ENCODE measurements at regions not wholly inside any gene's neighbourhood (a gene's known extent, or its start where the extent isn't known, plus 50 kb on each side); places are given as distances from the start of the nearest gene placed in this dataset.

- TF ChIP-seq KAT7 (CRISPR knock-in tag; IDR thresholded peaks at IDR 0.05; ENCODE audit: borderline replicate concordance): no peak
- no peak for TF ChIP-seq CTCF (IDR thresholded peaks at IDR 0.05)
- no peak for TF ChIP-seq FOXK1 (CRISPR knock-in tag; IDR thresholded peaks at IDR 0.05)
- TF ChIP-seq E2F5 (CRISPR knock-in tag; IDR thresholded peaks at IDR 0.05): no peak
- no peak for TF ChIP-seq SP1 (CRISPR knock-in tag; conservative IDR thresholded peaks at IDR 0.05)
- no peak for TF ChIP-seq NR1H2 (CRISPR knock-in tag; IDR thresholded peaks at IDR 0.05)
- TF ChIP-seq HMGXB4 (CRISPR knock-in tag; IDR thresholded peaks at IDR 0.05): no peak
- TF ChIP-seq CREB1 (CRISPR knock-in tag; IDR thresholded peaks at IDR 0.05): no peak
- TF ChIP-seq ATF1 (CRISPR knock-in tag; IDR thresholded peaks at IDR 0.05): no peak
Measured at GRCh38 chr11:129298988-129299387, 76.7 kb upstream of the BARX2 start.
